RWPE1 (cell line): ENCODE measurements at regions not wholly inside any gene's neighbourhood (a gene's known extent, or its start where the extent isn't known, plus 50 kb on each side); places are given as distances from the start of the nearest gene placed in this dataset.
A peak's percentile ranks its signal among the peaks of the same experiment; 100 is the strongest.
"Not testable (repeated sequence)": the region's sequence is repeated elsewhere in the genome, so short reads cannot be mapped to it uniquely, and the experiment has no call there.

Experiments used
- CTCF ChIA-PET: fragments of 350-600 bp; sonication (Branson Sonifier 250); formaldehyde crosslinking; extraction: SDS; loops from one replicate; lab custom pipeline; 2021; lab: Yijun Ruan, JAX
- POLR2A ChIA-PET: fragments of 400-600 bp; formaldehyde crosslinking; extraction: SDS; loops from one replicate; lab custom pipeline; 2020; ENCODE audit warnings: antibody characterized with exemption; ENCODE audit not compliant: low non-redundant PET; lab: Yijun Ruan, JAX
- DNase-seq: peaks from one replicate; pipeline ENCODE4 v3.0.0; 2012; ENCODE audit warnings: low spot score
- H3K27ac ChIP-seq: fragments of 450-650 bp; 2 replicates; pipeline ENCODE4 v1.5.1; 2017
- TF ChIP-seq, protein P1 (sequence below): fragments of 450-650 bp; conservative IDR thresholded peaks from 2 replicates; pipeline ENCODE4 v1.5.1; 2017; ENCODE audit warnings: low read depth, mild to moderate bottlenecking

DNA sequence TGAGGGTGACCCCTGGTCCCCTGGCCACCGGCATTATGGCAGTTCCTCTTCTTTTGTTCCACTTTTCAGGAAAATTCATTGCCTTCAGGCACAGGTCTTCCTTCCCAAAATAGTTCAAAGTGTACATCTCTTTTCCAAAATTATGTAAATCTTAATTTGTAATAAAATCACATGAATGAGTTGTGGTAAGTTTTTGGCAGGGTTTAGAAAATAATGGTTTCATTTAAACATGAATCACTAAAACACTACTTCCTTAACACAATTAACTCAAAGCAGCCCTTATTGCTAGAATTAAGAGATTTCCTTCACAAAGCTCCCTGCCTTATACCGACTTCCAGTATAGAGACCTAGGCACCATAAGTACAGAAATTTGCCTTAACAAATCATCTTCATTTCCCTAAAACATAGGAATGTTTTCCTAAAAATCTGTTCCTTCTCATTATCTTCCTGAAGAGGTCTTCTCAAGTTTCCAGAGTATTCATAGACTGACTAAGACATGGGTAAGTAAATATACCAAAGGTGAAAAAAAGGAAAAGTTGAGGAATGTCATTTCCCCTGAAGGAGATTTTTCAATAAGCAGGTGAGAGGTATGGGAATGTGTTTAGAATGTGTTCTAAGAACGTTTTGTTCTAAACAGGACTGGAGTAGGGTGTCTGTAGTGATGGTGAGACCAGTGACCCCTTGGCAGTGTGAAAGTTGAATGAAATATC is 148.2 kb upstream of the CITED2 start:
- TF ChIP-seq, protein P1, sequence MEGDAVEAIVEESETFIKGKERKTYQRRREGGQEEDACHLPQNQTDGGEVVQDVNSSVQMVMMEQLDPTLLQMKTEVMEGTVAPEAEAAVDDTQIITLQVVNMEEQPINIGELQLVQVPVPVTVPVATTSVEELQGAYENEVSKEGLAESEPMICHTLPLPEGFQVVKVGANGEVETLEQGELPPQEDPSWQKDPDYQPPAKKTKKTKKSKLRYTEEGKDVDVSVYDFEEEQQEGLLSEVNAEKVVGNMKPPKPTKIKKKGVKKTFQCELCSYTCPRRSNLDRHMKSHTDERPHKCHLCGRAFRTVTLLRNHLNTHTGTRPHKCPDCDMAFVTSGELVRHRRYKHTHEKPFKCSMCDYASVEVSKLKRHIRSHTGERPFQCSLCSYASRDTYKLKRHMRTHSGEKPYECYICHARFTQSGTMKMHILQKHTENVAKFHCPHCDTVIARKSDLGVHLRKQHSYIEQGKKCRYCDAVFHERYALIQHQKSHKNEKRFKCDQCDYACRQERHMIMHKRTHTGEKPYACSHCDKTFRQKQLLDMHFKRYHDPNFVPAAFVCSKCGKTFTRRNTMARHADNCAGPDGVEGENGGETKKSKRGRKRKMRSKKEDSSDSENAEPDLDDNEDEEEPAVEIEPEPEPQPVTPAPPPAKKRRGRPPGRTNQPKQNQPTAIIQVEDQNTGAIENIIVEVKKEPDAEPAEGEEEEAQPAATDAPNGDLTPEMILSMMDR = no peak
- ChIA-PET CTCF (no interaction called here), POLR2A (no interaction called here)
- no peak for DNase-seq
- no peak overlapping the region for H3K27ac ChIP-seq

DNA sequence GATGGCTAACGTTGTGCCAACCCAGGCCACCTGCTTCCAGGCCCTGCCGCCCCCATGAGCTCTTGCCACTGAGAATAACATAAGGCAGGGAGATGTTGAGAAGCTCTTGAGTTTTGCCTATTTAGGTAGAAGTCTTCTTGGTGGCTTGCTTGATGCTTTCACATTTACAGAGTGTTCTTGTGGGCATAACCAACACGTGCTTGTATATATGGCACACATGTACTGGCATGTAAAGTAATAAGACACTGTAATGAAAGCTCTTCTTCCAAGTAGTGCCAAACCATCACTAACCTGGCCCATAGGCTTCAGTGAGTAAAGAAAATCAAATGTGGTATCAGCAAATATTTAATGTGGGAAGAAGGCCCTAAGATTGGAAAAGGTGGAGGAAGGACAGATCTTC is 146.9 kb upstream of the CITED2 start:
- ChIA-PET POLR2A (no interaction called here), CTCF (no interaction called here)
- no peak for DNase-seq
- TF ChIP-seq, protein P1 = no peak
- H3K27ac ChIP-seq = no peak overlapping the region

DNA sequence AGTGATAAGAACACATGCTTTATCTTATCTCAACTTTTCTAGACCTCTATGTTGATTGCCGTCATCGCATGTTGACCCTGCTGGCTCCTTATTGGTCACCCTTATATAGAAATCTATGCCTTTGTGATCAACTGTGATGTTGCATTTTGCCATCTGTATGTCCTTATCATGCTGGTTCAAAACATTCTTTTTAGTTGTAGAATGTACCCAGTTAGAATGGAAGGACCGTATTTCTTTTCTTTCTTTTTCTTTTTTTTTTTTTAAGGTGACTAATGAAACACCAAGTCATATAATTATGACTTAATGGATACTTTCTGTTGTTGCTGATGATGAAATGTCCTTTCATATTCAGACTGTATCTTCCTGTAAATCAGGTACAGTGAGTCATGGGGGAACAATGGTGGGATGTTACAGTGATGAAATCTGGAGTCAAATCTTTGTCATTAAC is 145.9 kb upstream of the CITED2 start:
- TF ChIP-seq, protein P1 = no peak
- POLR2A ChIA-PET = no interaction called here
- DNase-seq = peak; percentile 92
- CTCF ChIA-PET = no interaction called here
- H3K27ac ChIP-seq = no peak overlapping the region

DNA sequence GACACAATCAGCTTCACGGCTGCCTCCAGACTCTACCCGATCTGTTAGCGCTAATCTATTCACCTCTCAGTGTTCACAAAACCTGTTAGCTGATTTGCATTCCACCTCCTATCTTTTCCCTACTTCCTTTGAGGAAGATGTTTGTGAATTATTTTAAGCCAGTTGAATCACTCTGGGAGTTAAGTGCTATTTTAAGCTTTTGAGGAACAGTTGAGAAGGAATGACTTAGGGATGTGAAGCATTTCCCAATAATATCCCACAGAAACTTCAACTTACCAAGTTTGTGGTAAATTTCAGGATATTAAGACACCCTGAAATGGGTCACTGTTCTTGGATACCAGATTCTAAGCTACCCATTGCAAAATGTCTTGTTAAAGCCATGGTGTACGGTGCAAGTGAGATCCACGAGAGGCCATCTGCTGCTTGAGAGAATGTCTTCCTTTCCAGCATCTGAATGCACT is 145.2 kb upstream of the CITED2 start:
- POLR2A ChIA-PET = no interaction called here
- CTCF ChIA-PET = no interaction called here
- TF ChIP-seq, protein P1 = no peak
- no peak for DNase-seq
- no peak overlapping the region for H3K27ac ChIP-seq

DNA sequence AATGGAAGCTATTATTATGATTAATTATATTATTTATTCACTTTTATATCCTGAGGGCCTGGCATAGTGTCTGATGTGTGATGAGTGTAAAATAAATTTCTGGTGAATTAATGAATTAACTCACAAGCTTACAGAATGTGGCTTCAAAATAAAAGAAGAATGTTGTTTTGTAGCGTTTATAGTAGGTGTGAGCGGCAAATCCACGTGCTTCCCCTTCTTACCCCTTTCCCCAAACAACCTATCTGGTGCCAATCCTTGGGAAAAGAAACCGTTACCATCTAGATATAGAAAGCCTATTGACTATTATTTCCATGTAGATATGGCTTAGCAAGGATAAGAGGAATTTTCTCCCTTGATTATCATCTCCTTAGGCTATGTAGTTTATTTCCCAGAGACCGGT is 144.6 kb upstream of the CITED2 start:
- TF ChIP-seq, protein P1 = no peak
- no peak for DNase-seq
- H3K27ac ChIP-seq = no peak overlapping the region
- CTCF ChIA-PET = interaction anchor here (0.7 kb wide), 1 partner anchor 1047 kb away, joined by 3 read pairs; no protein-coding TSS in a partner anchor
- POLR2A ChIA-PET = no interaction called here

DNA sequence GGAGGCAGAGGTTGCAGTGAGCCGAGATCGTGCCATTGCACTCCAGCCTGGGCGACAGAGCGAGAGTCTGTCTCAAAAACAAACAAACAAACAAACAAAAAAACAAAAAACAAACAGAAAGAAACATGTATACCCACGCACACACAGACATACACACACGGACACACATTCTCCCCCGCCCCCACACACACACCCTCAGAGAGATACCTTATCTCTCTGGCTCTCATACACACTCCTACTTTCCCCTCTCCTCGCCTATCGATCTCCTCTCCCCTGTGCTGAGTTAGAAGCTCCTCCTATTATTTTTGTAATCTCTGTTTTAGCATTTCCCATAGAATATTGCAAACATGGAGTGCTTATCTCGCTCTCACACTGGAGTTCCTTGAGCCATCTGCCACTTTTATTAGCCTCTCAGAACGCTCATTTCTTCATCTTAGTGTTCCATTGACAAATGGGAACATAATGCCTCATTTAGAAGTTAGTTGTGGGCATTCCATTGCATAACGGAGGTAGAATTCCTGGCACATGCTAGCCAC is 144.2 kb upstream of the CITED2 start:
- TF ChIP-seq, protein P1 = no peak
- DNase-seq = no peak
- ChIA-PET CTCF (interaction anchor here (0.7 kb wide), 1 partner anchor 1048 kb away, joined by 3 read pairs; no protein-coding TSS in a partner anchor), POLR2A (no interaction called here)
- no peak overlapping the region for H3K27ac ChIP-seq

DNA sequence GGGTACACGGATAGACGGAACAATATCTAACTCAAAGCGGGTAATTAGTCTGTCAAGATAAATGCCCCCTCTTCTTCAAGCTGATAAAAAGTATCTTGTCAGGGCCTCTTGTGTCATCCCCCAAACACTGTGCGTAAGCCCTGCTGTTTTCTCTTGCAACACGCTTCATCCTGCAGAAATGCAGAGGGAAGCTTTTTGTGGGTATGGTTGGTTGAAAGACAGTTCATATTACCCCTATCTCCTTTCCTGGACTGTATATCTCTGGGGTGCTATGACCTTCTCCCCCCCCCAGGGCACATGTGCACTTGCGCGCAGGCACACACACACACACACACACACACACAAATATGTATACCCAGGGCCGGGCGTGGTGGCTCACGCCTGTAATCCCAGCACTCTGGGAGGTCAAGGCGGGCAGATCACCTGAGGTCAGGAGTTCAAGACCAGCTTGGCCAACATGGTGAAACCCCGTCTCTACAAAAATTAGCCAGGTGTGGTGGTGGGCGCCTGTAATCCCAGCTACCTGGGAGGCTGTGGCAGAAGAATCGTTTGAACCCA is 143.6 kb upstream of the CITED2 start:
- POLR2A ChIA-PET, H3K27ac ChIP-seq, DNase-seq: not testable (repeated sequence)
- CTCF ChIA-PET = interaction anchor here (0.6 to 0.8 kb wide), 2 partner anchors 117 to 752 kb away, joined by 3 to 4 read pairs; no protein-coding TSS in a partner anchor
